Ectodermal cell (in vitro differentiated cells): ENCODE measurements at regions not wholly inside any gene's neighbourhood (a gene's known extent, or its start where the extent isn't known, plus 50 kb on each side); places are given as distances from the start of the nearest gene placed in this dataset.

ENCODE experiments used
- H3K27ac ChIP-seq: 2 replicates; pipeline ENCODE4 v1.7.0; 2013; ENCODE audit warnings: mild to moderate bottlenecking, low read depth, low read length; ENCODE audit not compliant: insufficient read depth, poor library complexity, severe bottlenecking
- H3K27me3 ChIP-seq: 2 replicates; pipeline ENCODE4 v1.7.0; 2013; ENCODE audit warnings: mild to moderate bottlenecking, low read length; ENCODE audit not compliant: insufficient read depth, control insufficient read depth, poor library complexity, severe bottlenecking
- H3K36me3 ChIP-seq: one replicate; pipeline ENCODE4 v1.7.0; 2013; ENCODE audit warnings: low read length; ENCODE audit not compliant: control insufficient read depth, insufficient read depth
- H3K4me1 ChIP-seq: one replicate; pipeline ENCODE4 v1.7.0; 2013; ENCODE audit warnings: low read length; ENCODE audit not compliant: control insufficient read depth, insufficient read depth
- H3K4me3 ChIP-seq: 2 replicates; pipeline ENCODE4 v1.7.0; 2013; ENCODE audit warnings: low read depth, low read length, control low read depth; ENCODE audit not compliant: insufficient read depth
- H3K9me3 ChIP-seq: 2 replicates; pipeline ENCODE4 v1.7.0; 2013; ENCODE audit warnings: mild to moderate bottlenecking, low read length, moderate library complexity; ENCODE audit not compliant: control insufficient read depth
- WGBS, 2 experiments: methylation state at CpG; one replicate each; pipeline ENCODE4 v1.1.7; 2013; ENCODE audit warnings: missing lambda C conversion rate in 2 of 2; 5-methylcytosine and 5-hydroxymethylcytosine counted together

DNA sequence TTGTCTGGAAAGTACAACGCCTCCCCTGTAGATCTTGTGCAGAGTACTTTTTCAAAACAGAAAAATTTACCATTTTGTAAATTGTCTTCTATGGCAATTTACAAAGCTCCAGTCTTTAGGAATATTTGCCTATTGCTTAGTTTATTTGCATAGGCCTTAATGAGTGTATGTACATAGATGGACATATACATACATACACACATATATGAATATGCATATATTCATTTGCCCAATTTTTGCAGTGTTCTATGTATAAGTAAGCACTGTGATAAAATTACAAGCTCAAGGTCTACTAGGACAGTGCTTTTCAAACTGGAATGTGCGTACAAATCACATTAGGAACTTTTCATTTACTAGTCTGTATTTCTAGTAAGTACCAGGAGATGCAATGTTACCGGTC is 301.3 kb upstream of the SMARCA2 start:
- no peaks in the 10 kb centered on the region for H3K9me3 ChIP-seq
- no peak overlapping the region for H3K4me3 ChIP-seq
- 84 to 91% methylated on average over 1 to 3 of the region's 3 CpGs for WGBS, 2 experiments
- no peaks in the 10 kb centered on the region for H3K27me3 ChIP-seq
- no peak overlapping the region for H3K27ac ChIP-seq
- H3K4me1 ChIP-seq: no peaks in the 10 kb centered on the region
- H3K36me3 ChIP-seq: no peaks in the 10 kb centered on the region

GRCh38 chr9:1717882-1718281 is 297.3 kb upstream of the SMARCA2 start:
- H3K4me1 ChIP-seq: no peaks in the 10 kb centered on the region
- no peak overlapping the region for H3K27ac ChIP-seq
- WGBS, 2 experiments: 58 to 100% methylated on average over 1 to 2 of the region's 2 CpGs
- H3K36me3 ChIP-seq: no peaks in the 10 kb centered on the region
- H3K9me3 ChIP-seq: no peaks in the 10 kb centered on the region
- H3K4me3 ChIP-seq: no peak overlapping the region
- no peaks in the 10 kb centered on the region for H3K27me3 ChIP-seq

DNA sequence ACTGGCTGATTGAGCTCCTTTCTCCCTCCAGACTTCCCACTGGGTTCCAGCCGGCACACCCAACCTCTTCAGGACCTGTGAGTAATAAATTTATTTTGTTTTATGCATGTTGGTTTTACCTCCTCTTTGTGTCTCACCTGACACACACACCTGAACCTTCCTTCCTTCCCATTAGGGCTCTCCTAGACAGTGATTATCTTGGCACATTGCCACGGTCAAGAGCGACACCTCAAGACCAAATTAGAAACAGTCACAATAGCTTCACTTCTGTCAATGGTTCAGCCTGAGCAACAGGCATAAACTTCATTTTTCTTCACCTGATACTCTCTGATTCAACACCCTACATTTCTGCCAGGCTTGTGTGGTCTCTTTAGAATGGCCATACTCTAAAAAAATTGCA is 296.3 kb upstream of the SMARCA2 start:
- no peaks in the 10 kb centered on the region for H3K36me3 ChIP-seq
- no peaks in the 10 kb centered on the region for H3K4me1 ChIP-seq
- H3K27ac ChIP-seq: no peak overlapping the region
- H3K4me3 ChIP-seq: no peak overlapping the region
- no peaks in the 10 kb centered on the region for H3K9me3 ChIP-seq
- no peaks in the 10 kb centered on the region for H3K27me3 ChIP-seq
- whole genome bisulfite sequencing, 2 experiments: 87 to 88% methylated on average over 2 to 3 of the region's 3 CpGs

- Histone ChIP-seq H3K4me3 (no peak overlapping the region), H3K9me3 (no peaks in the 10 kb centered on the region), H3K36me3 (no peaks in the 10 kb centered on the region), H3K4me1 (no peaks in the 10 kb centered on the region), H3K27ac (no peak overlapping the region), H3K27me3 (no peaks in the 10 kb centered on the region)
- 94 to 97% methylated on average over 4 of the region's 4 CpGs for whole genome bisulfite sequencing, 2 experiments
These were observed 294.0 kb upstream of the SMARCA2 start for GRCh38 chr9:1721196-1721595.

DNA sequence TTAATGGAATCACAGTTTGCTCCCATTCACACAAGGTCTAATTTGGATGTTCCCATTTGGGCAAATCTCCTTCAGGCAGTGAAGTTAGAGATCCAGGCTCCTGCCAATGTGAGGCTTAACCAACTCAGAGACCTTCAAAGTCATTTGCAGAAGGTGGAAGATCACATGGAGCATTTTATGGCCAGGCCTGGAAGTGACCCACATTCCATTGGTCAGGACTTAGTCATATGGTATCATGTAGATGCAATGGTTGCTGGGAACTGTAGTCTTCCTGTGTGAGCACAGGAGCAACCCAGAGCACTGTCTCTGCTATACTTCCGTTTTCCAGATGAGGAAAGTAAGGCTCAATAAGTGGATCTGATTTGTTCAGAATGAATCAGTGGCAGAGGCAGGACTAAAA is 292.7 kb upstream of the SMARCA2 start:
- no peaks in the 10 kb centered on the region for H3K9me3 ChIP-seq
- no peak overlapping the region for H3K4me3 ChIP-seq
- WGBS, 2 experiments: 78 to 84% methylated on average over 1 of the region's 1 CpG
- no peaks in the 10 kb centered on the region for H3K36me3 ChIP-seq
- H3K4me1 ChIP-seq: no peaks in the 10 kb centered on the region
- H3K27me3 ChIP-seq: no peaks in the 10 kb centered on the region
- no peak overlapping the region for H3K27ac ChIP-seq

- Histone ChIP-seq H3K4me1 (no peaks in the 10 kb centered on the region), H3K36me3 (no peaks in the 10 kb centered on the region), H3K9me3 (no peaks in the 10 kb centered on the region), H3K4me3 (no peak overlapping the region), H3K27ac (no peak overlapping the region), H3K27me3 (no peaks in the 10 kb centered on the region)
- 89 to 98% methylated on average over 3 of the region's 3 CpGs for WGBS, 2 experiments
These were observed 291.6 kb upstream of the SMARCA2 start for GRCh38 chr9:1723522-1724015.

- WGBS, 2 experiments: 84 to 85% methylated on average over 4 of the region's 4 CpGs
- no peak overlapping the region for H3K4me3 ChIP-seq
- no peaks in the 10 kb centered on the region for H3K36me3 ChIP-seq
- no peaks in the 10 kb centered on the region for H3K27me3 ChIP-seq
- H3K9me3 ChIP-seq: no peaks in the 10 kb centered on the region
- no peaks in the 10 kb centered on the region for H3K4me1 ChIP-seq
- H3K27ac ChIP-seq: no peak overlapping the region
These were observed 288.0 kb upstream of the SMARCA2 start for GRCh38 chr9:1726993-1727759.

GRCh38 chr9:1729631-1730030 is 285.5 kb upstream of the SMARCA2 start:
- WGBS, 2 experiments: 74 to 86% methylated on average over 4 of the region's 4 CpGs
- Histone ChIP-seq H3K9me3 (no peaks in the 10 kb centered on the region), H3K27me3 (no peaks in the 10 kb centered on the region), H3K4me1 (no peaks in the 10 kb centered on the region), H3K27ac (no peak overlapping the region), H3K4me3 (no peak overlapping the region), H3K36me3 (no peaks in the 10 kb centered on the region)

GRCh38 chr9:1732670-1733069 is 282.5 kb upstream of the SMARCA2 start:
- H3K36me3 ChIP-seq: no peaks in the 10 kb centered on the region
- H3K27me3 ChIP-seq: no peaks in the 10 kb centered on the region
- WGBS, 2 experiments: 85 to 90% methylated on average over 2 to 4 of the region's 4 CpGs
- no peaks in the 10 kb centered on the region for H3K9me3 ChIP-seq
- H3K27ac ChIP-seq: no peak overlapping the region
- H3K4me3 ChIP-seq: no peak overlapping the region
- no peaks in the 10 kb centered on the region for H3K4me1 ChIP-seq

DNA sequence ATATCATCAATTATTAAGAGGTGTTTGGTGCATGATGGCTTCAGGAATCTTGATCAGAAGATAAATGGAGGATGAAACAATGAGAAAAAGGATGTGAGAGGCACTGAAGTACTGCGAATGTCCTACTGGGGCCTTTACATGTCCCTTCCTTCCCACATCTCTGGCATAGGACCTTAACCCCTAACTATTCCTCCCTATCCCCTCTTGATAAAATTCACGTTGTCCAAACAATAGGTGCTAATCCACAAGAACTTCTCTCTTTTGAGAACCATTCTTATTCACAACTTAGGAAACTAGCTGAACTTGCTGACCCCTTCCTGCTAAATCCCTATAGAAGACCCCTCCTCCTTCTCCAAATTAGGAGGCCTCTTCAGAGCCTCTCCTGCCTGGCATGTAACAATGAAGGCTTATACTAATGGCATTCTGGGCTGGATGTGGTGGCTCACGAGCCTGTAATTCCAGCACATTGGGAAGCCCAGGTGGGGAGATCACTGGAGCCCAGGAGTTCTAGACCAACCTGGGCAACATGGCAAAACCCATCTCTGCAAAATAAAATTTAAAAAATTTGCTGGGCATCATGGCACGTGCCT is 276.5 kb upstream of the SMARCA2 start:
- H3K27me3 ChIP-seq: no peaks in the 10 kb centered on the region
- H3K4me3 ChIP-seq: no peak overlapping the region
- no peaks in the 10 kb centered on the region for H3K9me3 ChIP-seq
- H3K4me1 ChIP-seq: peaks cover 4% of the 10 kb centered on the region
- 52 to 58% methylated on average over 4 of the region's 4 CpGs for WGBS, 2 experiments
- H3K36me3 ChIP-seq: no peaks in the 10 kb centered on the region
- no peak overlapping the region for H3K27ac ChIP-seq
